IMR-90 (cell line): ENCODE measurements at regions not wholly inside any gene's neighbourhood (a gene's known extent, or its start where the extent isn't known, plus 50 kb on each side); places are given as distances from the start of the nearest gene placed in this dataset.

ENCODE experiments used
- ATAC-seq: fragments of 200-7000 bp; cut with Tn5 transposase; 2 replicates; pipeline ENCODE4 v1.9.1; 2020; ENCODE audit warnings: low read depth, mild to moderate bottlenecking, moderate library complexity
- BruUV-seq: library from RNA; stranded (reverse); fragments of 400-500 nt; replicated peaks from 2 replicates; lab custom pipeline; 2021; lab: Mats Ljungman, UMichigan
- CTCF ChIA-PET: fragments of 300-600 bp; formaldehyde crosslinking; extraction: SDS; loops from one replicate; lab custom pipeline; 2021; ENCODE audit warnings: antibody characterized with exemption; lab: Yijun Ruan, JAX
- POLR2A ChIA-PET: fragments of 300-600 bp; sonication (Branson Sonifier 250); formaldehyde crosslinking; loops from one replicate; lab custom pipeline; 2022; ENCODE audit warnings: antibody characterized with exemption; ENCODE audit not compliant: unreplicated experiment; lab: Charles Lee
- DNase-seq: peaks from one replicate; pipeline ENCODE4 v3.0.0; 2013
- H2AFZ ChIP-seq: replicated peaks from 2 replicates; pipeline ENCODE3; 2013; ENCODE audit warnings: low read length, mild to moderate bottlenecking; ENCODE audit not compliant: poor library complexity
- H2AK5ac ChIP-seq: 2 replicates; pipeline ENCODE4 v1.6.1; 2013; ENCODE audit warnings: low read depth, low read length, inconsistent platforms
- H2AK9ac ChIP-seq: replicated peaks from 2 replicates; pipeline ENCODE3; 2013; ENCODE audit warnings: mild to moderate bottlenecking, low read depth, low read length, moderate library complexity; ENCODE audit not compliant: poor library complexity
- H2BK120ac ChIP-seq: 2 replicates; pipeline ENCODE4 v1.6.1; 2013; ENCODE audit warnings: low read depth, low read length, inconsistent platforms
- H2BK15ac ChIP-seq: 3 replicates; pipeline ENCODE4 v1.6.1; 2013; ENCODE audit warnings: low read depth, low read length, inconsistent platforms
- H2BK20ac ChIP-seq: 2 replicates; pipeline ENCODE4 v1.6.1; 2013; ENCODE audit warnings: low read depth, mild to moderate bottlenecking, inconsistent platforms, low read length, moderate library complexity
- H2BK5ac ChIP-seq: 2 replicates; pipeline ENCODE4 v1.6.1; 2013; ENCODE audit warnings: mild to moderate bottlenecking, low read depth, low read length, inconsistent platforms; ENCODE audit not compliant: poor library complexity, severe bottlenecking
- H3K14ac ChIP-seq: replicated peaks from 2 replicates; pipeline ENCODE4 v1.6.1; 2013; ENCODE audit warnings: low read depth, low read length, inconsistent platforms
- H3K18ac ChIP-seq: 2 replicates; pipeline ENCODE4 v1.6.1; 2013; ENCODE audit warnings: low read depth, low read length, control low read depth
- H3K23ac ChIP-seq: 2 replicates; pipeline ENCODE4 v1.6.1; 2013; ENCODE audit warnings: low read depth, low read length, inconsistent platforms
- H3K27ac ChIP-seq: 2 replicates; pipeline ENCODE4 v1.5.1; 2013; ENCODE audit warnings: mild to moderate bottlenecking, control low read depth, low read length; ENCODE audit not compliant: insufficient read depth
- H3K27me3 ChIP-seq: 2 replicates; pipeline ENCODE4 v1.6.1; 2013; ENCODE audit warnings: low read length; ENCODE audit not compliant: control insufficient read depth, insufficient read depth
- H3K36me3 ChIP-seq: 2 replicates; pipeline ENCODE4 v1.6.1; 2013; ENCODE audit warnings: low read length, mixed read lengths; ENCODE audit not compliant: control insufficient read depth, insufficient read depth
- H3K4ac ChIP-seq: 2 replicates; pipeline ENCODE4 v1.6.1; 2013; ENCODE audit warnings: low read depth, low read length, inconsistent platforms
- H3K4me1 ChIP-seq: 2 replicates; pipeline ENCODE4 v1.6.1; 2013; ENCODE audit warnings: low read length, mixed read lengths; ENCODE audit not compliant: control insufficient read depth, insufficient read depth
- H3K4me2 ChIP-seq: 2 replicates; pipeline ENCODE4 v1.6.1; 2013; ENCODE audit warnings: low read depth, mild to moderate bottlenecking, control low read depth, low read length, moderate library complexity
- H3K4me3 ChIP-seq: 2 replicates; pipeline ENCODE4 v1.5.1; 2013; ENCODE audit warnings: low read depth, mild to moderate bottlenecking, control low read depth, low read length, moderate library complexity; ENCODE audit not compliant: insufficient read depth
- H3K56ac ChIP-seq: 2 replicates; pipeline ENCODE4 v1.6.1; 2013; ENCODE audit warnings: low read length, inconsistent platforms; ENCODE audit not compliant: insufficient read depth; ENCODE audit errors: extremely low read depth
- H3K79me1 ChIP-seq, 2 experiments: 2 replicates each; pipeline ENCODE4 v1.6.1; 2013; ENCODE audit warnings: low read length in 2 of 2, inconsistent platforms in 1 of 2, low read depth in 1 of 2
- H3K9ac ChIP-seq: 2 replicates; pipeline ENCODE4 v1.6.1; 2013; ENCODE audit warnings: low read depth, low read length, control low read depth
- H3K9me1 ChIP-seq: 2 replicates; pipeline ENCODE4 v1.6.1; 2013; ENCODE audit warnings: low read length, inconsistent platforms; ENCODE audit not compliant: insufficient read depth
- H3K9me3 ChIP-seq: 2 replicates; pipeline ENCODE4 v1.6.1; 2013; ENCODE audit warnings: low read length; ENCODE audit not compliant: control insufficient read depth, insufficient read depth
- H4K20me1 ChIP-seq: 2 replicates; pipeline ENCODE4 v1.6.1; 2013; ENCODE audit warnings: low read length, inconsistent platforms; ENCODE audit not compliant: insufficient read depth
- H4K5ac ChIP-seq: 2 replicates; pipeline ENCODE4 v1.6.1; 2013; ENCODE audit warnings: mild to moderate bottlenecking, low read depth, low read length, control low read depth
- H4K8ac ChIP-seq, 2 experiments: 2 replicates each; pipeline ENCODE4 v1.6.1; 2013; ENCODE audit warnings: low read depth in 2 of 2, low read length in 2 of 2, control low read depth in 1 of 2, inconsistent platforms in 1 of 2
- H4K91ac ChIP-seq: 2 replicates; pipeline ENCODE4 v1.6.1; 2013; ENCODE audit warnings: low read depth, low read length, inconsistent platforms; ENCODE audit not compliant: insufficient read depth
- CTCF ChIP-seq: conservative IDR thresholded peaks from 2 replicates; pipeline ENCODE4 v1.5.1; 2012; ENCODE audit warnings: mild to moderate bottlenecking, low read depth, low read length, improper control_type of control experiment
- FOS ChIP-seq: fragments of 150-350 bp; IDR thresholded peaks from 2 replicates; pipeline ENCODE4 v1.6.1; 2016; ENCODE audit warnings: low read depth, low read length
- MAFK ChIP-seq: IDR thresholded peaks from 2 replicates; pipeline ENCODE4 v1.6.1; 2012; ENCODE audit warnings: low read depth, low read length, improper control_type of control experiment
- MXI1 ChIP-seq: IDR thresholded peaks from 2 replicates; pipeline ENCODE4 v1.6.1; 2012; ENCODE audit warnings: low read depth, mild to moderate bottlenecking, low read length, moderate library complexity, borderline replicate concordance
- POLR2A ChIP-seq: IDR thresholded peaks from 2 replicates; pipeline ENCODE4 v1.6.1; 2012; ENCODE audit warnings: mild to moderate bottlenecking, low read depth, low read length
- RAD21 ChIP-seq: IDR thresholded peaks from 2 replicates; pipeline ENCODE4 v1.6.1; 2012; ENCODE audit warnings: low read length, improper control_type of control experiment
- RCOR1 ChIP-seq: IDR thresholded peaks from 2 replicates; pipeline ENCODE4 v1.6.1; 2012; ENCODE audit warnings: mild to moderate bottlenecking, low read length, improper control_type of control experiment; ENCODE audit not compliant: insufficient replicate concordance
- dilution Hi-C: fragments of 300-500 bp; cut with HindIII; formaldehyde crosslinking; loops from one replicate; pipeline ENCODE4 v1.14.3; 2018; ENCODE audit warnings: low sequenced_read_pairs; ENCODE audit not compliant: unreplicated experiment
- in situ Hi-C: fragments of 300-500 bp; cut with MboI; formaldehyde crosslinking; loops from 3 replicates; pipeline ENCODE4 v1.14.3; 2019; ENCODE audit warnings: low sequenced_read_pairs, inconsistent platforms, mixed read lengths
- intact Hi-C: fragments of 100-400 bp; cut with micrococcal nuclease; formaldehyde crosslinking; loops from 2 replicates; pipeline ENCODE4 v1.10.0; 2022

- no peaks in the 10 kb centered on the region for H4K20me1 ChIP-seq
- H2AFZ ChIP-seq: no peak overlapping the region
- H3K9me1 ChIP-seq: no peaks in the 10 kb centered on the region
- H3K9me3 ChIP-seq: no peaks in the 10 kb centered on the region
- no peak overlapping the region for H2AK5ac ChIP-seq
- no peaks in the 10 kb centered on the region for H3K36me3 ChIP-seq
- H3K79me1 ChIP-seq: no peaks in the 10 kb centered on the region
- in situ Hi-C loops (no loop called here), intact Hi-C loops (no loop called here), dilution Hi-C loops (no loop called here)
- H3K27ac ChIP-seq: no peak overlapping the region
- no peak overlapping the region for H3K18ac ChIP-seq
- no peaks in the 10 kb centered on the region for H3K4me1 ChIP-seq
- CTCF ChIA-PET: no interaction called here
- no peak overlapping the region for H3K4me2 ChIP-seq
- H3K56ac ChIP-seq: no peak overlapping the region
- H2BK15ac ChIP-seq: no peak overlapping the region
- DNase-seq: no peak
- H3K27me3 ChIP-seq: no peaks in the 10 kb centered on the region
- H4K8ac ChIP-seq: no peak overlapping the region
- H3K23ac ChIP-seq: no peak overlapping the region
- no peak overlapping the region for H2BK120ac ChIP-seq
- no peak for ATAC-seq
- POLR2A ChIA-PET: no interaction called here
- H3K4ac ChIP-seq: no peak overlapping the region
- H2BK20ac ChIP-seq: no peak overlapping the region
- BruUV-seq: no TSS peak
- H2BK5ac ChIP-seq: no peak overlapping the region
- no peak overlapping the region for H3K9ac ChIP-seq
- no peak overlapping the region for H2AK9ac ChIP-seq
- H3K14ac ChIP-seq: no peak overlapping the region
- no peak for TF ChIP-seq RAD21
- no peak for TF ChIP-seq POLR2A
- no peak for TF ChIP-seq MAFK
- no peak for TF ChIP-seq FOS
- no peak for TF ChIP-seq CTCF
- no peak for TF ChIP-seq RCOR1
- no peak for TF ChIP-seq MXI1
- no peak overlapping the region for H4K91ac ChIP-seq
- H3K4me3 ChIP-seq: no peak overlapping the region
- H4K5ac ChIP-seq: no peak overlapping the region
Measured at GRCh38 chr2:215493376-215493775, 57.5 kb upstream of the FN1 start.
